ENCODE measurements at regions not wholly inside any gene's neighbourhood (a gene's known extent, or its start where the extent isn't known, plus 50 kb on each side); places are given as distances from the start of the nearest gene placed in this dataset.

- H3K4me3 ChIP-seq (ENCODE audit: low read length) = no peak overlapping the region
- Mint-ChIP-seq H3K36me3 (ENCODE audit: low read depth) (no peaks in the 10 kb centered on the region), H3K27me3 (peaks cover 51% of the 10 kb centered on the region), H3K9me3 (no peaks in the 10 kb centered on the region), H3K4me1 (ENCODE audit: low read depth) (peaks cover 22% of the 10 kb centered on the region), H3K27ac (no peak overlapping the region), H3K4me3 (no peak overlapping the region)
- ChIA-PET POLR2A (no interaction called here), CTCF (interaction anchor here (1.2 kb wide), 1 partner anchor 28 kb away, joined by 3 read pairs; no protein-coding TSS in a partner anchor)
- DNase-seq = no peak
- intact Hi-C loops (cut with DNase I, micrococcal nuclease) = no loop called here
- no peaks in the 10 kb centered on the region for H3K36me3 ChIP-seq (ENCODE audit: insufficient read depth, low read length)
- H3K9me3 ChIP-seq (ENCODE audit: control insufficient read depth in 1 of 2, insufficient read depth in 1 of 2, low read length in 2 of 2) = peaks cover 0 to 3% of the 10 kb centered on the region in 2 experiments
- no peak overlapping the region for H3K27ac ChIP-seq (ENCODE audit: low read depth in 1 of 2, low read length in 2 of 2)
- ATAC-seq (ENCODE audit: poor library complexity) = no peak
- peaks cover 10% of the 10 kb centered on the region for H3K4me1 ChIP-seq (ENCODE audit: insufficient read depth, low read length)
- H3K27me3 ChIP-seq (ENCODE audit: control insufficient read depth in 1 of 2, insufficient read depth in 2 of 2, low read length in 2 of 2) = peaks cover 20 to 38% of the 10 kb centered on the region in 2 experiments
- TF ChIP-seq CTCF (IDR thresholded peaks at IDR 0.05) = no peak
These were observed 672.7 kb downstream of the TMEM121 start for GRCh38 chr14:106199097-106199496.

GRCh38 chr14:106200541-106201315, 674.3 kb downstream of the TMEM121 start:
- DNase-seq (peak in 5 of 14 experiments; percentile 11 to 55 (median 35)), ATAC-seq (ENCODE audit: poor library complexity) (peak; percentile 76)
- Mint-ChIP-seq H3K27me3 (peaks cover 60% of the 10 kb centered on the region), H3K4me1 (ENCODE audit: low read depth) (peaks cover 22% of the 10 kb centered on the region), H3K9me3 (no peaks in the 10 kb centered on the region), H3K4me3 (peak overlapping the region; percentile 69), H3K27ac (no peak overlapping the region), H3K36me3 (ENCODE audit: low read depth) (no peaks in the 10 kb centered on the region)
- intact Hi-C loops (cut with DNase I, micrococcal nuclease) = no loop called here
- H3K27ac ChIP-seq (ENCODE audit: low read depth in 1 of 2, low read length in 2 of 2) = no peak overlapping the region
- no peak for TF ChIP-seq CTCF (IDR thresholded peaks at IDR 0.05)
- H3K4me3 ChIP-seq (ENCODE audit: low read length) = peak overlapping the region; percentile 34
- H3K9me3 ChIP-seq (ENCODE audit: control insufficient read depth in 1 of 2, insufficient read depth in 1 of 2, low read length in 2 of 2) = peaks cover 0 to 4% of the 10 kb centered on the region in 2 experiments
- peaks cover 10% of the 10 kb centered on the region for H3K4me1 ChIP-seq (ENCODE audit: insufficient read depth, low read length)
- H3K36me3 ChIP-seq (ENCODE audit: insufficient read depth, low read length) = no peaks in the 10 kb centered on the region
- H3K27me3 ChIP-seq (ENCODE audit: control insufficient read depth in 1 of 2, insufficient read depth in 2 of 2, low read length in 2 of 2) = peaks cover 20 to 38% of the 10 kb centered on the region in 2 experiments
- ChIA-PET CTCF (interaction anchor here (1.1 to 1.2 kb wide), 2 partner anchors 10 to 28 kb away, joined by 3 to 4 read pairs; no protein-coding TSS in a partner anchor), POLR2A (interaction anchor here (0.6 to 1.7 kb wide), 6 partner anchors 10 to 65 kb away, joined by 3 to 9 read pairs (median 4); no protein-coding TSS in a partner anchor)

- Mint-ChIP-seq H3K36me3 (ENCODE audit: low read depth) (no peaks in the 10 kb centered on the region), H3K27ac (no peak overlapping the region), H3K9me3 (no peaks in the 10 kb centered on the region), H3K4me3 (peak overlapping the region; percentile 69), H3K4me1 (ENCODE audit: low read depth) (peaks cover 21% of the 10 kb centered on the region), H3K27me3 (peaks cover 63% of the 10 kb centered on the region)
- no peak for TF ChIP-seq CTCF (IDR thresholded peaks at IDR 0.05)
- Histone ChIP-seq H3K4me3 (ENCODE audit: low read length) (no peak overlapping the region), H3K4me1 (ENCODE audit: insufficient read depth, low read length) (peaks cover 10% of the 10 kb centered on the region), H3K36me3 (ENCODE audit: insufficient read depth, low read length) (no peaks in the 10 kb centered on the region), H3K9me3 (ENCODE audit: control insufficient read depth in 1 of 2, insufficient read depth in 1 of 2, low read length in 2 of 2) (peaks cover 0 to 4% of the 10 kb centered on the region in 2 experiments), H3K27ac (ENCODE audit: low read depth in 1 of 2, low read length in 2 of 2) (no peak overlapping the region), H3K27me3 (ENCODE audit: control insufficient read depth in 1 of 2, insufficient read depth in 2 of 2, low read length in 2 of 2) (peaks cover 20 to 38% of the 10 kb centered on the region in 2 experiments)
- DNase-seq = no peak
- ChIA-PET POLR2A (interaction anchor here (1.7 kb wide), 2 partner anchors 16 to 27 kb away, joined by 6 to 9 read pairs; no protein-coding TSS in a partner anchor), CTCF (interaction anchor here (1.1 to 1.2 kb wide), 2 partner anchors 9 to 27 kb away, joined by 3 to 4 read pairs; no protein-coding TSS in a partner anchor)
- intact Hi-C loops (cut with DNase I, micrococcal nuclease) = no loop called here
- ATAC-seq (ENCODE audit: poor library complexity) = no peak
These were observed 675.0 kb downstream of the TMEM121 start for GRCh38 chr14:106201376-106201775.

All from CD4-positive, alpha-beta T cell (primary cell).